K562 (cell line): ENCODE measurements at regions not wholly inside any gene's neighbourhood (a gene's known extent, or its start where the extent isn't known, plus 50 kb on each side); places are given as distances from the start of the nearest gene placed in this dataset.

Experiments used
- ATAC-seq: fragments of 200-7000 bp; cut with Tn5 transposase; 3 replicates; pipeline ENCODE4 v1.9.1; 2020; ENCODE audit warnings: moderate library complexity
- BruUV-seq: library from RNA; stranded (reverse); fragments of 400-500 nt; replicated peaks from 2 replicates; lab custom pipeline; 2021; lab: Mats Ljungman, UMichigan
- CTCF ChIA-PET: fragments of 300-600 bp; formaldehyde crosslinking; extraction: SDS; loops from one replicate; lab custom pipeline; 2021; ENCODE audit warnings: low intra/inter-chr PET ratio; lab: Yijun Ruan, JAX
- POLR2A ChIA-PET: fragments of 300-600, 350-650 bp; sonication (Branson Sonifier 250); formaldehyde crosslinking; extraction: SDS; loops from one replicate; lab custom pipeline; 2021; ENCODE audit warnings: antibody characterized with exemption, inconsistent platforms; lab: Yijun Ruan, JAX
- DNase-seq, 4 experiments: peaks; one replicate each; pipeline versions ENCODE4 v3.0.0 to v3.0.0-alpha.2; 2011 to 2018; ENCODE audit warnings: low spot score in 3 of 4, mixed read lengths in 3 of 4; ENCODE audit errors: extremely low read depth in 1 of 4
- FAIRE-seq: peaks from 2 replicates; lab custom pipeline; 2011; peaks lifted over from hg19 to GRCh38; lab: Jason Lieb, UNC
- H2AFZ ChIP-seq: 2 replicates; pipeline ENCODE4 v1.6.0; 2011; ENCODE audit warnings: low read depth, low read length, control low read depth, inconsistent platforms
- H3K27ac ChIP-seq: fragments of 200-600 bp; 3 replicates; pipeline ENCODE4 v1.8.0; 2011; ENCODE audit warnings: low read depth, mild to moderate bottlenecking, control low read depth, inconsistent platforms, low read length, moderate library complexity, mixed read lengths; ENCODE audit errors: extremely low read depth
- H3K27me3 ChIP-seq, 2 experiments: fragments of 300-600 bp in 1 of 2; 2 replicates in 1 of 2; 3 replicates in 1 of 2; pipeline versions ENCODE4 v1.6.0 to v1.8.0; 2011; ENCODE audit warnings: inconsistent platforms in 2 of 2, low read length in 2 of 2, mild to moderate bottlenecking in 1 of 2, mixed read lengths in 1 of 2, moderate library complexity in 1 of 2; ENCODE audit not compliant: control insufficient read depth in 2 of 2, insufficient read depth in 2 of 2
- H3K36me3 ChIP-seq: fragments of 300-600 bp; 3 replicates; pipeline ENCODE4 v1.8.0; 2011; ENCODE audit warnings: mild to moderate bottlenecking, low read length, inconsistent platforms; ENCODE audit not compliant: control insufficient read depth, insufficient read depth
- H3K4me1 ChIP-seq, 2 experiments: fragments of 200-600 bp in 1 of 2; replicated peaks in 1 of 2; 2 replicates in 1 of 2; 3 replicates in 1 of 2; pipeline versions ENCODE4 v1.5.1 to v1.8.0; 2011; ENCODE audit warnings: inconsistent platforms in 2 of 2, low read length in 2 of 2, mild to moderate bottlenecking in 1 of 2, mixed read lengths in 1 of 2, moderate library complexity in 1 of 2; ENCODE audit not compliant: control insufficient read depth in 2 of 2, insufficient read depth in 2 of 2
- H3K4me2 ChIP-seq: 2 replicates; pipeline ENCODE4 v1.6.1; 2011; ENCODE audit warnings: low read length, control low read depth, inconsistent platforms, mixed read lengths; ENCODE audit not compliant: insufficient read depth
- H3K4me3 ChIP-seq: fragments of 200-600 bp; sonication (generic), shearing (Covaris generic); 2 replicates; pipeline ENCODE4 v1.5.1; 2016; ENCODE audit warnings: control low read depth, inconsistent platforms
- H3K79me2 ChIP-seq: fragments of 200-600 bp; 3 replicates; pipeline ENCODE4 v1.8.0; 2011; ENCODE audit warnings: low read length, inconsistent platforms; ENCODE audit not compliant: control insufficient read depth, insufficient read depth
- H3K9ac ChIP-seq, 2 experiments: 2 replicates each; pipeline versions ENCODE4 v1.6.0 to v1.6.1; 2011; ENCODE audit warnings: low read depth in 2 of 2, low read length in 2 of 2, control low read depth in 1 of 2, inconsistent platforms in 1 of 2, mild to moderate bottlenecking in 1 of 2, mixed read lengths in 1 of 2; ENCODE audit not compliant: insufficient read depth in 1 of 2
- H3K9me1 ChIP-seq: one replicate; pipeline ENCODE4 v1.6.0; 2011; ENCODE audit warnings: inconsistent platforms, mild to moderate bottlenecking, low read length, moderate library complexity; ENCODE audit not compliant: control insufficient read depth, insufficient read depth
- H3K9me3 ChIP-seq: replicated peaks from 2 replicates; pipeline ENCODE4 v1.5.1; 2011; ENCODE audit warnings: low read depth, low read length, inconsistent platforms; ENCODE audit not compliant: control insufficient read depth, insufficient read depth
- H4K20me1 ChIP-seq: replicated peaks from 2 replicates; pipeline ENCODE4 v1.6.1; 2011; ENCODE audit warnings: low read length, inconsistent platforms, mixed read lengths; ENCODE audit not compliant: control insufficient read depth, insufficient read depth
- GABPA ChIP-seq: fragments of 200-800 bp; sonication (Bioruptor generic); conservative IDR thresholded peaks from 2 replicates; pipeline ENCODE4 v1.6.1; 2016; ENCODE audit warnings: low read depth, missing genetic modification characterization, missing compliant biosample characterization
- PRDM10 ChIP-seq: fragments of 450-650 bp; IDR thresholded peaks from 2 replicates; pipeline ENCODE4 v1.6.1; 2018; ENCODE audit not compliant: partially characterized antibody
- WGBS: fragments of 100-300 bp; shearing (Covaris generic); methylation state at CpG from one replicate; pipeline ENCODE4 v1.1.6; 2016; ENCODE audit warnings: low coverage, mixed read lengths; ENCODE audit not compliant: insufficient coverage; ENCODE audit errors: missing lambda C conversion rate; 5-methylcytosine and 5-hydroxymethylcytosine counted together
- in situ Hi-C: fragments of 300-500 bp; cut with MboI; formaldehyde crosslinking; loops from 4 replicates; pipeline ENCODE4 v1.15.0; 2018; ENCODE audit warnings: inconsistent platforms, mixed read lengths
- intact Hi-C: fragments of 100-400 bp; cut with micrococcal nuclease; formaldehyde crosslinking; loops from 2 replicates; pipeline ENCODE4 v1.14.2; 2022

- intact Hi-C loops: no loop called here
- POLR2A ChIA-PET: interaction anchor here (1.0 kb wide), 1 partner anchor 11 kb away, joined by 3 read pairs; no protein-coding TSS in a partner anchor
- CTCF ChIA-PET: no interaction called here
- WGBS: 47% methylated on average over 1 of the region's 1 CpG
- H3K9me3 ChIP-seq: no peaks in the 10 kb centered on the region
- no peak overlapping the region for H3K9ac ChIP-seq
- H3K4me1 ChIP-seq: peaks cover 0 to 10% of the 10 kb centered on the region in 2 experiments; a peak in 1 of 5 replicates
- no peaks in the 10 kb centered on the region for H3K36me3 ChIP-seq
- no peaks in the 10 kb centered on the region for H3K9me1 ChIP-seq
- ATAC-seq: no peak
- no peaks in the 10 kb centered on the region for H3K79me2 ChIP-seq
- H2AFZ ChIP-seq: peak overlapping the region; percentile 36; the same call in 1 of the 2 replicates
- TF ChIP-seq PRDM10: no peak
- TF ChIP-seq GABPA (tag): 0 out of 2 replicates have a peak, but pooled peaks have one; percentile 31
- H3K4me3 ChIP-seq: no peak overlapping the region
- in situ Hi-C loops: no loop called here
- no peak overlapping the region for H3K27ac ChIP-seq
- BruUV-seq: no TSS peak
- FAIRE-seq: no peak
- no peak overlapping the region for H3K4me2 ChIP-seq
- H4K20me1 ChIP-seq: no peaks in the 10 kb centered on the region
- DNase-seq: no peak
- no peaks in the 10 kb centered on the region for H3K27me3 ChIP-seq
These were observed 94.6 kb upstream of the S1PR1 start for GRCh38 chr1:101142244-101142643.
